Lung (tissue), 11 donors: ENCODE measurements at regions not wholly inside any gene's neighbourhood (a gene's known extent, or its start where the extent isn't known, plus 50 kb on each side); places are given as distances from the start of the nearest gene placed in this dataset.

Source experiments
- ATAC-seq: fragments of 200-7000 bp; cut with Tn5 transposase; one replicate; pipeline ENCODE4 v1.9.1; 2020; ENCODE audit warnings: moderate number of reproducible peaks; ENCODE audit not compliant: insufficient read depth, low FRiP score
- DNase-seq, 3 donors: peaks; one replicate each; pipeline ENCODE4 v3.0.0-alpha.2; 2013 to 2017
- H3K27ac ChIP-seq, 2 donors: one replicate each; pipeline ENCODE4 v1.5.1; 2013; ENCODE audit warnings: mild to moderate bottlenecking in 2 of 2, moderate library complexity in 2 of 2, control low read depth in 1 of 2, inconsistent platforms in 1 of 2, low read depth in 1 of 2, low read length in 1 of 2
- H3K27me3 ChIP-seq, 3 donors: one replicate each; pipeline ENCODE4 v1.5.1; 2013; ENCODE audit warnings: low read length in 2 of 3; ENCODE audit not compliant: control insufficient read depth in 3 of 3, insufficient read depth in 3 of 3
- H3K36me3 ChIP-seq, 4 donors: one replicate each; pipeline ENCODE4 v1.5.1; 2013; ENCODE audit warnings: low read length in 4 of 4, mild to moderate bottlenecking in 1 of 4, moderate library complexity in 1 of 4; ENCODE audit not compliant: control insufficient read depth in 4 of 4, insufficient read depth in 4 of 4
- H3K4me1 ChIP-seq, 5 donors: one replicate each; pipeline ENCODE4 v1.5.1; 2013; ENCODE audit warnings: low read length in 5 of 5, mild to moderate bottlenecking in 2 of 5, moderate library complexity in 1 of 5; ENCODE audit not compliant: control insufficient read depth in 5 of 5, insufficient read depth in 5 of 5
- H3K4me3 ChIP-seq: one replicate; pipeline ENCODE4 v1.5.1; 2013; ENCODE audit warnings: mild to moderate bottlenecking, control low read depth, moderate library complexity
- H3K9ac ChIP-seq, 2 donors: one replicate each; pipeline ENCODE4 v1.5.1; 2013; ENCODE audit warnings: low read length in 2 of 2, control low read depth in 1 of 2; ENCODE audit not compliant: insufficient read depth in 1 of 2
- H3K9me3 ChIP-seq, 4 donors: one replicate each; pipeline ENCODE4 v1.5.1; 2013; ENCODE audit warnings: low read length in 3 of 4, mild to moderate bottlenecking in 1 of 4, moderate library complexity in 1 of 4; ENCODE audit not compliant: control insufficient read depth in 4 of 4, insufficient read depth in 3 of 4
- CTCF ChIP-seq: IDR thresholded peaks from 2 replicates; pipeline ENCODE4 v1.5.1; 2012; ENCODE audit warnings: mild to moderate bottlenecking; ENCODE audit errors: control extremely low read depth, extremely low read depth
- WGBS, 2 donors: extraction: QIAGEN DNeasy Blood & Tissue Kit; methylation state at CpG; one replicate each; pipeline ENCODE4 v1.1.7; 2013; 5-methylcytosine and 5-hydroxymethylcytosine counted together
- donor health status: control.
- donor health status: control.
- donor health status: Bipolar disorder and iron deficiency.
- donor health status: healthy.
- donor health status: DM: yes; HTN: yes; CAD: no.

GRCh38 chr13:31904941-31905824, 126.4 kb upstream of the FRY start:
- ATAC-seq = no peak
- no peak overlapping the region for H3K27ac ChIP-seq
- no peak for TF ChIP-seq CTCF
- H3K9ac ChIP-seq = no peak overlapping the region
- peaks cover 0 to 2% (median 0%) of the 10 kb centered on the region in 4 donors for H3K9me3 ChIP-seq
- H3K27me3 ChIP-seq = peaks cover 0 to 6% (median 0%) of the 10 kb centered on the region in 3 donors
- WGBS, 2 donors = 71 to 80% methylated on average over 6 of the region's 6 CpGs
- no peaks in the 10 kb centered on the region for H3K36me3 ChIP-seq
- peaks cover 0 to 19% (median 0%) of the 10 kb centered on the region in 5 donors for H3K4me1 ChIP-seq
- no peak overlapping the region for H3K4me3 ChIP-seq
- no peak for DNase-seq

- no peak overlapping the region for H3K27ac ChIP-seq
- no peak overlapping the region for H3K4me3 ChIP-seq
- H3K27me3 ChIP-seq = peaks cover 0 to 6% (median 0%) of the 10 kb centered on the region in 3 donors
- H3K9me3 ChIP-seq = peaks cover 0 to 2% (median 0%) of the 10 kb centered on the region in 4 donors
- DNase-seq (no peak), ATAC-seq (no peak)
- peak overlapping the region in 1 of 2 donors; percentile 23 for H3K9ac ChIP-seq
- H3K4me1 ChIP-seq = peaks cover 0 to 19% (median 0%) of the 10 kb centered on the region in 5 donors
- no peak for TF ChIP-seq CTCF
- H3K36me3 ChIP-seq = no peaks in the 10 kb centered on the region
- WGBS, 2 donors = 68 to 88% methylated on average over 11 of the region's 11 CpGs
These were observed 125.6 kb upstream of the FRY start for GRCh38 chr13:31905961-31906360.

GRCh38 chr13:31908696-31909411, 122.7 kb upstream of the FRY start:
- no peaks in the 10 kb centered on the region for H3K9me3 ChIP-seq
- H3K27ac ChIP-seq = no peak overlapping the region
- TF ChIP-seq CTCF = no peak
- H3K36me3 ChIP-seq = no peaks in the 10 kb centered on the region
- peaks cover 0 to 6% (median 0%) of the 10 kb centered on the region in 3 donors for H3K27me3 ChIP-seq
- DNase-seq (no peak), ATAC-seq (peak; percentile 73)
- H3K4me1 ChIP-seq = peaks cover 0 to 23% (median 0%) of the 10 kb centered on the region in 5 donors
- no peak overlapping the region for H3K9ac ChIP-seq
- WGBS, 2 donors = 60 to 62% methylated on average over 4 of the region's 4 CpGs
- no peak overlapping the region for H3K4me3 ChIP-seq
